ENCODE measurements at regions not wholly inside any gene's neighbourhood (a gene's known extent, or its start where the extent isn't known, plus 50 kb on each side); places are given as distances from the start of the nearest gene placed in this dataset.
"Not testable (repeated sequence)": the region's sequence is repeated elsewhere in the genome, so short reads cannot be mapped to it uniquely, and the experiment has no call there.

DNA sequence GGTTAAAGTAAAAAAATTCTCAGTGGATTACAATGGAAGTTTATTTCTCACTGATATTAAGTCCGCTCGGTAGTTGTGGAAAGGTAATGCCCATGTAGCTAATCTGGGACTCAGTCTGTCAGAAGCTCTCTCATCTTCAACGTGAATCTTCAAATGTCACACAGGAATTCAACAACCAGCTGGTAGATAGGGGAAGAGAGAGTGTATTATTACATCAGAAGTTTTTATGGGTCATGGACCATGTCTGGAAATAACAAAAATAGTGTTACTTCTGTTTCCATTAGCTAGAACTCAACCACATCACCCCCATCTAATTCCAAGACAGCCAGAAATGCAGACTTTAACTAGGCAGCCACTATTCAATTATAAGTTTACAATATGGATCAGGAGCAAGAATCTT is 506.1 kb upstream of the HTR2C start:
- DNase-seq = no peak

DNA sequence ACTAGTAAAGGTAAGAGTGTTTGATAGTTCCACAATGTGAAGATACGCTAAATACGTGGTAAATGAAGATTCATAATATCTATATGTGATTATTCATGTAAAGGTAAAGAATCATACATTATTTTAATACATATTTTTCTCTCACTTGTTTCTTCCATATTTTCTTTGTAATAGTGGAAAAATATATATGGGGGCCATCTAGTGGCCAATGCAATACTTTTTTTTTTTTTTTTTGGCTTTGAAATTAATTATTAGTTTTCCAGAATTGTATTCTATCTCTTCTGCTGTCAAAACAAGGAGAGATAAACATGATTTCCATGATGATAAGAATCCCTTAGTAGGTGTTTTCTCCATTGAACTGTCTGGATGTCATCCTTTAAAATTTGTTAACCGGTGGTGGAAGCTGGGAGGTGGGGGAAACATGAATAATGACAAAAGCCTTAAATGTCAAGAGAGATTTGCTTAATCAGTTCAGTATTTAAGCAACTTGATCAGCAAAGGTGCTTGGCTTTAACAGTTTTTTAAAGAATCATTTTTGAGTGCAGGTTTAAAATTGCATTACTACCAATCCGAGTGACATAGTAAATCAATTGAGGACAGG is 508.7 kb upstream of the HTR2C start:
- no peak for DNase-seq

DNA sequence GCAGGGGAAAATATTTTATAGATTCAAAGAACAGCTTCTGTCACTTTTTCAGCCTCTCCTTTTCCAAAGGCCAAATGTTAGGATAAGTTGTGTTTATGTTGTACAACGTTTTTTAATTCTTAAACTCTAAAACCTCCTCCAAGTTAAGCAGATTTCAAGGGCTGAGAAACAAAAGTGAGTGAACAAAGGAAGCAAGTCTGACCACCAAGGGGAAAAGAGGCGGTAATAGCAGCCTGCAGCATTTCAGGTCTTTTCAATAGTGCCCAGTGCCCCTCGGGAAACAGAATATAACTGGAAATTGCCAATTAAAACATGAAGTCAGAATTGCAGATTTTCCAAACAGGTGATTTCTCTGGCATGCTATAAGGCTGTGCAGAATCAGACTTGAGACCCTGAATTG is 510.0 kb upstream of the HTR2C start:
- DNase-seq = no peak

DNA sequence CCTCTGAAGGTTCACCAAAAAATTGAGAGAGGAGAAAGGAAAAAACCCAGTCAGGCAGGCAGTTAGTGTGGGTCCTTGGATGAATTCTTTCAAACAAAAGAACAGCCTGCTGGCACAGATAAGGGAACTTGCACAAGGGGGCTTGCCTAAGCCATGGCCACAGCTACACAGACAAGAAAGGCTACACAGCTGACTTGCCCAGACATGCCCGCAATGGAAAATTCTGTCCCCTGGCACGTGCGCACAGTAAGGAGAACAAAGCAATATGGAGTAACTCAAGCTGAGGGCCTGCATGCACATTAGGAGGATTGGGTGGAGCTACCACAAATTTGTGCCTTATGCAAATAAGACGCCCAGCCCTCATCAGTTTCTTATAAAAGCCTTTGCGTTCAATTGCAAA is 512.5 kb upstream of the HTR2C start:
- DNase-seq = no peak

DNA sequence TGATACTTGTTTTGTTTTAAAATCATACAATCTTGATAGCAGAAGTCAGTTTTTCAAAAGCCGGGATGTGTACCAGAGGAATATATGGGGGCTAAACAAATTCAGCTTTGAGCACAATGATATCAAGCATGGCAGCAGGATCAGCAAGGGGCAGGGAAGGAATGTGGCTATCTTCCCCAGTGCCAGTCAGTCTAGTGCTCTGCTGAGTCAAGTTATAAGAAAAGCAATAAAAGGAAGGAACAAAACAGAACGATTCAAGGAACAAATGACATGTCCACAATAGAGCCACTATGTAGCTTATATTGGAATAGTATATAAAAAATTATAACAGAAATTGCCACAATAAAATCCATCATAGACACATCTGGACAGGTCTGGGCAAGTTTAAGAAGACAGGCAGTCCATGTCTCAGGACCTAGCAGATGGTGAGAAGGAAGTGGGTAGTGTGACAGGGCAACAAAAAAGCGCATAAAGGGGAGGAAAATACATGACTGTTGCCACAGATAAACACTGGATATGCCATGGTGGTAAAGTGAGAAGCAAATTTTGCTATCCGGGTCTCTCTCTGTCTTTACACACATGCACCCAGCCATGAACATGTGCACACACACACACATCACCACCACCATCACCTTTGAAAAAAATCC is 518.2 kb upstream of the HTR2C start:
- no peak for DNase-seq

DNA sequence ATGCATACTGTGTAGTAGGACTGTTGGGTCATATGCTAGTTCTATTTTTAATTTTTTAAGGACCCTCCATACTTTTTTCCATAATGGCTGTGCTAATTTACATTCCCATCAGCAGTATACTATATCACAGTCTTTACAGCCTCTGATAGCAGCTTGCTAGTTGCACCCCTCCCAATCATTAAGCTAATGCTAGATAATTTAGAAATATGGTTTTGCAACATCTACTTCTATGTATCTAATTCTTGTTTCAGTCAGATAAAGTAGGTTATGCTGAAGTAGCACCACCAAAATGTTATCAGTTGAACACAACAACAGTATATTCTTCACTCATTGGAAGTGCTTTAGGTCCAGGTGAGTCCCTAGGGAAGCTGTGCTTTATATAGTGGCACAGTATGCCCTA is 522.7 kb upstream of the HTR2C start:
- no peak for DNase-seq

DNA sequence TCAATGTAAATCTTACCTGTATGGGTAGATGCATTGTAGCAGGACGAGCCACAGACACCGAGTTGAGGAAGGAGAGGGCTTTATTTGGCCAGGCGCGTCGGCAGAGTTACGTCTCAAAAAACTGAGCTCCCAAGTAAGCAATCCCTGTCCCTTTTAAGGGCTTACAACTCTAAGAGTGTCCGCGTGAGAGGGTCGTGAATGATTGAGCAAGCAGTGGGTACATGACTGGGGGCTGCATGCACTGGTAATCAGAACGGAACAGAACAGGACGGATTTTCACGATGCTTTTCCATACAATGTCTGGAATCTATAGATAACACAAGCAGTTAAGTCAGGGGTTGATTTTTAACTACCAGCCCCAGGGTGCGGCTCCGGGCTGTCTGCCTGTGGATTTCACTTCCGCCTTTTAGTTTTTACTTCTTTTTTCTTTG is 524.9 kb upstream of the HTR2C start:
- DNase-seq = no peak

DNA sequence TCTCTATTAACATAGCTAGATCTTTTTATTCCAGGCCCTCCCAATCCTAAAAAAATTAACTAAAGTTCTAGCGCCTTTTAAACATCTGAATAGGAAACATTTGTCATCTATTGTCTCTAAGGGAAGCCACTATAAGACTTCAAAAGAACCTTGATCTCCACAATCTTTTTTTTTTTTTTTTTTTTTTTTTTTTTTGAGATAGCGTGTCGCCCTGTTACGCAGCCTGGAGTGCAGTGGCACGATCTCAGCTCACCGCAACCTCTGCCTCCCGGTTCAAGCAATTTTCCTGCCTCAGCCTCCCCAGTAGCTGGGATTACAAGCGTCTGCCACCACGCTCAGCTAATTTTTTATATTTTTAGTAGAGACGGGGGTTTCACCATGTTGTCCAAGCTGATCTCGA is 526.5 kb upstream of the HTR2C start:
- not testable (repeated sequence) for DNase-seq

DNA sequence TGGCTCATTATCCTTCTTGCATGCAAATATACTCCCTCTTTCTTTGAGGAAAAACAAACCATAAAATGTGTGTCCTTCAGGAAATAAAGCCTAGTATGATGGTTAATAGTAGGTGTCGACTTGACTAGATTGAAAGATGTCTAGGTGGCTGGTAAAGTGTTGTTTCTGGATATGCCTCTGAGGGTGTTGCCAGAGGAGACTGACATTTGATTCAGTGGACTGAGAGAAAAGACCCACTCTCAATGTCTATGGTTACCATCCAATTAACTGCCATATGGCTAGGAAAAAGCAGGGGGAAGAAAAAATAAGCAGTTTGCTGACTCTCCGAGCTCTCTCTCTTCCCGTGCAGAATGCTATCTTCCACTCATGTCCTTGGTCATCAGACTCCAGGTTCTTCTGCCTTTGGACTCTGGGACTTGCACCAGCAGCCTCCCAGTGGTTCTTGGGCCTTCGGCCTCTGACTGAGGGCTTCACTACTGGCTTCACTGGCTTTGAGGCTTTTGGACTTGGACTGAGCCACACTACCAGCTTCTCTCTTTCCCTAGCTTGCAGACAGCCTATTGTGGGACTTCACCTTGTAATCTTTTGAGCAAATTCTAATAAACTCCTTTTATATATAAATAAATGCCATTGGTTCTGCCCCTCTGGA is 532.1 kb upstream of the HTR2C start:
- no peak for DNase-seq

DNA sequence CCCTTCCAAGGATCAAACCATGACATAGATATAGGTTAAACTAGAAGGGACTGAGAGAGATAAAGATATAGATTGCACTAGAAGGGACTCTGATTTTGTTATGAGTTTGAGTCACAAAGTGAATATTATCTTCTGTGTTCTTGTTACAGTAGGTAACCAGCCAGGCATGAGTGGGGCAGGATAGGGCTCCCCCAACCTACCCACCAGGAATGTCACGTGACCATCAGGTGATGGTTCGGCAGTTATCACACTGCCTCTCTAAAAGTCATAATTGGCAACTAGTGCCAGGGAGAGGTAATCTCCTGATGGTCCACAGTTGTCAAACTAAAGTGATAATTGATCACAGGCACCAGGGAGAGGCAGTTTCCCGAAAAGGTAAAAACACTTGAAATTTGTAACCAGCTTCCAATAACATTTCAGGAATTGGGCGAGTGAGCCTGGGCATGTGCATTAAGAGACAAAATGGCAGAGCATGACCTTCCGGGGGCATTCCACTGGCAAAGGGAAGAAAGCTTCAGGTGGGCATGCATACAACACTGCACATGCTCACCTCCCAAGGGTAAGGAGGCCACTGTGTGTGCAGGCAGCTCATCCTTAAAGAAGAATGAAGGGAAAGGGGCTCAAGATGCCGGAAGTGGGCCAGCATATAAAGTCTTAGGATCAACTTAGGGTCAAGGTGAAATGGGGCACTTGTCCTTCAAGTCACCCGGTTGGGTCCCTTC is 533.6 kb upstream of the HTR2C start:
- DNase-seq = no peak

DNA sequence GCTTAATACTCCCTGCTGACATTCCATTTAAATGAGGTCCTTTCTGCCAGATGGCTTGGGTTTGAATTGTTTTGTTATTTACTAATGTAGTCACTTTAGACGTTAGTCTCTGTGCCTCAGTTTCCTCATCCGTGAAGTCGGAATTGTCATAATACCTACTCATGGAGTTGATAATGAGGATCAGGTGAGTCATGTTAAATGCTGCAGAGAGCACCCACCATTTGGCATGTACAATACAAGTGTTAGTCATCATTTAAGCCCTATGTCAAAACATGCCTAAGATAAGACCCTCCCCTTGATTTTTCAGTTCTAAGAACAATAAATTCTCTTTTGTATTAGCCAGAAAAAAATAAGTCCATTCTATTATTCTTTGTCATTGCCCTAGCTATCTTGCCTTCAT is 534.8 kb upstream of the HTR2C start:
- DNase-seq = no peak

DNA sequence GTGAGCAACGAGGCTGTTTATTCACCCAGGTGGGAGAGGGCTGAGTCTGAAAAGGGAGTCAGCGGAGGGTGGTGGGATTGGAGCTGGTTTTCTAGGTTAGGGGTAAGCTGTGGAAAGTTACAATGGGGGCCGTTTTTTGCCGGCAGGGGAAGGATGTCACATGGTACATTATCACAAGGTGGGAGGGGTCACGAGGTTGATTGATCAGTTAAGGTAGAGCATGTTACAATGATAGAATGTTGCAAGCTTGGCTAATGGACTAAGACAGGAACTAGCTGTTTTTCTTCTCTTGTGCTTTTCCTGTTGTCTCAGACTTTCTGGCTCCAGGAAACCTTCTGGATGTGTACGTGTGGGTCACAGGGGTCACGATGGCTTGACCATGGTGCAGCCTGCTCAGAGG is 536.3 kb upstream of the HTR2C start:
- DNase-seq = no peak

DNA sequence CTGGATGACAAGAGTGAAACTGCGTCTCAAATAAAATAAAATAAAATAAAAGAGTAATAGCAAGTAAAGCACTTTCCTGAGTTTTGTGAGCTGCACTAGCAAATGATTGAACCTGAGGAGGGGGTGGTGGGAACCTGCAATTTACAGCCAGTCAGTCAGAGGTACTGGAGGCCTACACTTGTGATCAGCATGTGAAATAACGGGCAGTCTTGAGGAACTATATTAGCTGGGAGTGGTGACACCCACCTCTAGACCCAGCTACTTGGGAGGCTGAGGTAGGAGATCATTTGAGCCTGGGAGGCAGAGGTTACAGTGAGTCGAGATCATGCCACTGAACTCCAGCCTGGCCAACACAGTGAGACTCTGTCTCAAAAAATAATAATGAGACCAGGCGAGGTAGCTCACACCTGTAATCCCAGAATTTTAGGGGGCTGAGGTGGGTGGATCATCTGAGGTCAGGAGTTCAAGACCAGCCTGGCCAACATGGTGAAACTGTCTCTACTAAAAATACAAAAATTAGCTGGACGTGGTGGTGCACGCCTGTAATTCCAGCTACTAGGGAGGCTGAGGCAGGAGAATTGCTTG is 537.1 kb upstream of the HTR2C start:
- no peak for DNase-seq

DNA sequence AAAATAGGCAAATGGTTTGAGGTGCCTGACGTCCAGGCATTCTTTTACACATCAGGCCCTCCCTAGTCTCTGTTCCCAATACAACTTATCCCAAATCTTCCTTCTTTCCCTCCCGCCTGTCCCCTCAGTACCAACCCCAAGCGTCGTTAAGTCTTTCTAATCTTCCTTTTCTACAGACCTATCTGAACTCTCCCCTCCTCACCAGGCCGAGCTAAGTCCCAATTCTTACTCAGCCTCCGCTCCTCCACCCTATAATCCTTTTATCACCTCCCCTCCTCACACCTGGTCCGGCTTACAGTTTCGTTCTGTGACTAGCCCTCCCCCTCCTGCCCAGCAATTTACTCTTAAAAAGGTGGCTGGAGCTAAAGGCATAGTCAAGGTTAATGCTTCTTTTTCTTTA is 542.4 kb upstream of the HTR2C start:
- not testable (repeated sequence) for DNase-seq

DNA sequence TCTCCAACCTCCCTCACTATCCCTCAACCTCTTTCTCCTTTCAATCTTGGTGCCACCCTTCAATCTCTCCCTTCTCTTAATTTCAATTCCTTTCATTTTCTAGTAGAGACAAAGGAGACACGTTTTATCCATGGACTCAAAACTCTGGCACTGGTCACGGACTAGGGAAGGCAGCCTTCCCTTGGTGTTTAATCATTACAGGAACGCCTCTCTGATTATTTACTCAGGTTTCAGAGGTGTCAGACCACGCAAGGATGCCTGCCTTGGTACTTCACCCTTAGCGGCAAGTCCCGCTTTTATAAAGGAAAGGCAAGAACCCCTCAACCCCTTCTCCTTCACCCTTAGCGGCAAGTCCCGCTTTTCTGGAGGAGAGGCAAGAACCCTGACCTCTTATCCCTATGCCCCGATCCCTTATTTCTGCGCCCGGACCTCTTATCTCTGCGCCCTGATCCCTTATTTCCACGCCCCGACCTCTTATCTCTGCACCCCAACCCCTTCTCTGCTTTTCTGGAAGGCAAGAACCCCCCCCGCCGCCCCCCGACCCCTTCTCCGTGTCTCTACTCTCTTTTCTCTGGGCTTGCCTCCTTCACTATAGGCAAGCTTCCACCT is 543.1 kb upstream of the HTR2C start:
- DNase-seq = not testable (repeated sequence)

DNA sequence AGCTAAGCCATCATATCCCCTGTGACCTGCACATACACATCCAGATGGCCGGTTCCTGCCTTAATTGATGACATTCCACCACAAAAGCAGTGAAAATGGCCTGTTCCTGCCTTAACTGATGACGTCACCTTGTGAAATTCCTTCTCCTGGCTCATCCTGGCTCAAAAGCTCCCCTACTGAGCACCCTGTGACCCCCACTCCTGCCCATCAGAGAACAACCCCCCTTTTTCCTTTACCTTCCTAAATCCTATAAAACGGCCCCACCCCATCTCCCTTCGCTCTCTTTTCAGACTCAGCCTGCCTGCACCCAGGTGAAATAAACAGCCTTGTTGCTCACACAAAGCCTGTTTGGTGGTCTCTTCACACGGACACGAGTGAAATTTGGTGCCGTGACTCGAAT is 543.8 kb upstream of the HTR2C start:
- DNase-seq = not testable (repeated sequence)

DNA sequence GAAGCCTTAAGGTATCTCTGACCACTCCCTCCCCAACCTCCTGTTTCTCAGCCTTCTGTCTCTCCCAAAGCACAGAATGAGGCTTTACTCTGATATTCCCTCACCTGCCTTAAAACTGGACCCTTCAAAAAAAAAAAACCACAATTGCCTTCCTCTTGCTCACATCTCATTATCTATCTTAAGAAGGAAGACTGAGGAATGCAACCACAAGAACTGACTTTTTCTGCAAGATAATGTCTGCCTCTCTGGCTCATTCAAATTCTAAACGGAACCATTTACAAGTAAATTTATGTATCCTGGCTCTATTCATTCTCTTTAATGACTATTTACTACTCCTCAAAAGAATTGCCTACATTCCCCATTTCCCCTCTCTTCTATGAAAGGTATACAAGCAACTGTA is 545.5 kb upstream of the HTR2C start:
- DNase-seq = no peak

DNA sequence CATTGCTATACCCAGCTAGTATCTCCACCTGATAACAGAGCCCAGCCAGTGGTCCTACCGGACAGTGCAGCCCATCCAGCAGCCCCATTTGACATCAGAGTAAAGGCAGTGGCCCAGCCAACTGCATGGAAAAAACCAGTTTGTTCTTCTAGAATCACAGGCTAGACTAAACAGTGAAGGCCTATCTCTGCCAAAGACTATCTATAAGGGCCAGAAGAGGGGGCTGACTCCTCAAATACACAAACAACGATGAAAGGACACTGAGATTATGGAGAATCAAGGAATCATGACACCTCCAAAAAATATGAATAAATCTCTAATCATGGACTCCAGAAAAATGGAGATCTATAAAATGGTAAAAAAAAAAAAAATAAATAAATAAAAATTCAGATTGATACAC is 546.4 kb upstream of the HTR2C start:
- no peak for DNase-seq

DNA sequence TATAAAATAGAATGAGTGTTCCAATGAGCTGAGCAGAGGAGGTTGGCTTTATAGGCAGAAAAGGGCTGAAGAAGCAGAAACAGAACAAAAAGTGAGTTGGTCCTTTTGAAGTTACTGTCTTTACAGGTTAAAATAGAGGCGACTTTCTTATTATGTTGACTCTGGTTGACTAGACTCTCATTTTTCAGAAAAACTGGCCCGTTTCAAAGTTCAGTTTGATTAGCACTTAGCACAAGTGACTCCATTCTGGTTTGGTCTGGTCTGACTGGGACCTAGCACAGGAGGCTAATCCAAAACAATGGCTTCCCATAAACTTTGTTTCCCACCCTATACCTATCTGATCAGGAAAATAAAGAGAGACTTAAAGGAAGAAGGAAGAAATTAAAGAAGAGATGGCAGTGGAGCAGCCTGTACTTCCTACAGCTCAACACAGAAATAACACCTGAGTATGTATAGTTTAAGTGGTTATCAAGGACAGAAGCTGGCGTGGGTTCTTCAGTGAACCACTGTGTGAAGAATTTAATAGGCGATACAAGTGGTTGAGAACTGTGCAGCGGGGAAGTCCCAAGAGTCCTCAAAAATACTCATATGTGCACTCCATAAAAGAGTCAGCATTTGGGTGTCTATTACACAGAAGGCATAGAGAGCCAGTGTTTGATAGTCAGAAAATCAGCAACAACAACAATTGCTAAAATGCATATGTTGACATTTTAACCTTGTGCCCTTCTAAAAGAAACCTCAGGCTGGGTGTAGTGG is 554.8 kb upstream of the HTR2C start:
- DNase-seq = no peak

DNA sequence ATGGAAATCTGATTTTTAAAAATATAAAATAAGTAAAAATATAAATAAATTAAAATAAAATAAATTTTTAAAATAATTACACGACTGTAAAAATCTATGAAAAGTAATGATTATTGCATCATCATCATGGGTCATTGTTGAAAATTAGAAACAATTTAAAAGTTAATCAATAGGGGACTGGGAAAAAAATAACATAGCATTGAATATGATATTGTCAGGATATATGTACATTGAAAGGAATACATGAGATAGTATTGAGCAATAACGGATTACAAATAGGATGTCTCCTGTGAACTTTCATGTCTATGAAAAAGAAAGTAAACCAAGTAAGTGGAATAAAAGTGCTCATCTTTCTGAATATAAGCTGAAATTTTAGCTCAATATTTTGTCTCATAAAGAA is 566.8 kb upstream of the HTR2C start:
- no peak for DNase-seq

DNA sequence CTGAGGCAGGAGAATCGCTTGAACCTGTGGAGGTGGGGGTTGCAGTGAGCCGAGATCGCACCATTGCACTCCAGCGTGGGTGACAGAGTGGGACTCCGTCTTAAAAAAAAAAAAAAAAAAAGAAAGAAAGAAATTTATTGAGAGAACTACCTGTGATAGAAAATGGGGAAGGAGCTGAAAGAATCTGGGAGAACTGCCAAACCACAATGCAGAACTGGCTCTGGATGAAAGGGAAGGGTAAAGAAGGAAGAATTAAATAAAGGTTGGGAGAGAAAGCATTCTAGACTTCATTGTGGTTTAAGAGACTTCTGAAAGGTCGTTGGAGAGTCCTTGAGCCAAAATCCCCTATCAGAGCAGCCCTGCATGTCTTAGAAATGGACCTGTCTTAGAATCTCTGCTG is 567.9 kb upstream of the HTR2C start:
- no peak for DNase-seq

DNA sequence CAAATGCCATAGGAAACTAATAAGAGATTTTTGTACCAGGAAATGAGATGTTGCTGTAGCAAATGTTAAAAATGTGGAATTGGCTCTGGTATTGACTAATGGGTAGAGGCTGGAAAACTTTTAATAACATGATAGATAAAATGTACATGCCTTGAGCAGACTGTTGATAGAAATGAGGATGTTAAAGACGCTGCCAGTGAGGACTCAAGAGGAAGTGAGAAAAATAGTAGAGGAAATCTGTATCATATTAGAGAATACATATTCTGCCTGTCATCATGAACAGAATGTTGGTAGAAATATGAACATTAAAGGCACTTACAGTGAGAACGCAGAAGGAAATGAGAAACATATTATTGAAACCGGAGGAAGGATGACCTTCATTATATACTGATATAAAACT is 577.2 kb upstream of the HTR2C start:
- DNase-seq = no peak
